ENCODE measurements at regions not wholly inside any gene's neighbourhood (a gene's known extent, or its start where the extent isn't known, plus 50 kb on each side); places are given as distances from the start of the nearest gene placed in this dataset.
"Not testable (repeated sequence)": the region's sequence is repeated elsewhere in the genome, so short reads cannot be mapped to it uniquely, and the experiment has no call there.

DNA sequence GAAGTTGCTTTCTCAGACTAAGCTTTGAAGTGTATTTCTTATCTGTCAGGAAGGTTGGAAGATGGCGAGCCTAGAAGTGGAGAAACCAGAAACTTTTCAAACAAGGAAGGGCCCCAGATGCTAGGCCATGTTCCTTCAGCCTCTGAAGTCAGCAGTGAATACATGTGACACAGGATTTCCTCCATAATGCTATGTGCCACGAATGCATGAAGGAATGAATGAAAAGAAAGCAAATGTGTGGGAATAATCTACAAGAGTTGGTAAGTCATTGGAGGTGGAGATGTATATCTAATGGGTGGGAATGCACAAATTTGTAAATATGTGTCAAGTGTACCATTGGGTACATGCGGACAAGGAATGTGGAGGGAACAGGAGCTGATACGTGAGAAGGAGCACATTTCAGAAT is 123.2 kb upstream of the PRSS16 start:
- peaks cover 2% of the 10 kb centered on the region for H3K9me3 Mint-ChIP-seq
- Histone ChIP-seq H2AFZ (replicated peaks) (no peak overlapping the region), H3K36me3 (no peaks in the 10 kb centered on the region), H3K27ac (no peak overlapping the region), H3K4me1 (no peaks in the 10 kb centered on the region), H3K27me3 (no peaks in the 10 kb centered on the region), H3K9ac (no peak overlapping the region), H4K20me1 (ENCODE audit: low read depth) (no peaks in the 10 kb centered on the region), H3K4me2 (no peak overlapping the region), H3F3A (ENCODE audit: low read depth) (no peaks in the 10 kb centered on the region), H3K9me3 (ENCODE audit: low read depth) (no peaks in the 10 kb centered on the region), H3K4me3 (no peak overlapping the region), H3K79me2 (ENCODE audit: low read depth) (no peaks in the 10 kb centered on the region)
- peaks cover 13% of the 10 kb centered on the region for H3K4me1 Mint-ChIP-seq
- DNase-seq (ENCODE audit: low spot score), result no peak
- TF ChIP-seq EZH2phosphoT487 (IDR thresholded peaks at IDR 0.05) (no peak), EZH2 (IDR thresholded peaks at IDR 0.05) (no peak)
- TF ChIP-seq, protein P1, sequence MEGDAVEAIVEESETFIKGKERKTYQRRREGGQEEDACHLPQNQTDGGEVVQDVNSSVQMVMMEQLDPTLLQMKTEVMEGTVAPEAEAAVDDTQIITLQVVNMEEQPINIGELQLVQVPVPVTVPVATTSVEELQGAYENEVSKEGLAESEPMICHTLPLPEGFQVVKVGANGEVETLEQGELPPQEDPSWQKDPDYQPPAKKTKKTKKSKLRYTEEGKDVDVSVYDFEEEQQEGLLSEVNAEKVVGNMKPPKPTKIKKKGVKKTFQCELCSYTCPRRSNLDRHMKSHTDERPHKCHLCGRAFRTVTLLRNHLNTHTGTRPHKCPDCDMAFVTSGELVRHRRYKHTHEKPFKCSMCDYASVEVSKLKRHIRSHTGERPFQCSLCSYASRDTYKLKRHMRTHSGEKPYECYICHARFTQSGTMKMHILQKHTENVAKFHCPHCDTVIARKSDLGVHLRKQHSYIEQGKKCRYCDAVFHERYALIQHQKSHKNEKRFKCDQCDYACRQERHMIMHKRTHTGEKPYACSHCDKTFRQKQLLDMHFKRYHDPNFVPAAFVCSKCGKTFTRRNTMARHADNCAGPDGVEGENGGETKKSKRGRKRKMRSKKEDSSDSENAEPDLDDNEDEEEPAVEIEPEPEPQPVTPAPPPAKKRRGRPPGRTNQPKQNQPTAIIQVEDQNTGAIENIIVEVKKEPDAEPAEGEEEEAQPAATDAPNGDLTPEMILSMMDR (IDR thresholded peaks at IDR 0.05), result no peak
- H3K27ac Mint-ChIP-seq, result no peak overlapping the region
- peaks cover 16% of the 10 kb centered on the region for H3K36me3 Mint-ChIP-seq
- H3K27me3 Mint-ChIP-seq (ENCODE audit: insufficient read depth, low read depth), result no peaks in the 10 kb centered on the region
- H3K4me3 Mint-ChIP-seq, result peak overlapping the region; percentile 66

DNA sequence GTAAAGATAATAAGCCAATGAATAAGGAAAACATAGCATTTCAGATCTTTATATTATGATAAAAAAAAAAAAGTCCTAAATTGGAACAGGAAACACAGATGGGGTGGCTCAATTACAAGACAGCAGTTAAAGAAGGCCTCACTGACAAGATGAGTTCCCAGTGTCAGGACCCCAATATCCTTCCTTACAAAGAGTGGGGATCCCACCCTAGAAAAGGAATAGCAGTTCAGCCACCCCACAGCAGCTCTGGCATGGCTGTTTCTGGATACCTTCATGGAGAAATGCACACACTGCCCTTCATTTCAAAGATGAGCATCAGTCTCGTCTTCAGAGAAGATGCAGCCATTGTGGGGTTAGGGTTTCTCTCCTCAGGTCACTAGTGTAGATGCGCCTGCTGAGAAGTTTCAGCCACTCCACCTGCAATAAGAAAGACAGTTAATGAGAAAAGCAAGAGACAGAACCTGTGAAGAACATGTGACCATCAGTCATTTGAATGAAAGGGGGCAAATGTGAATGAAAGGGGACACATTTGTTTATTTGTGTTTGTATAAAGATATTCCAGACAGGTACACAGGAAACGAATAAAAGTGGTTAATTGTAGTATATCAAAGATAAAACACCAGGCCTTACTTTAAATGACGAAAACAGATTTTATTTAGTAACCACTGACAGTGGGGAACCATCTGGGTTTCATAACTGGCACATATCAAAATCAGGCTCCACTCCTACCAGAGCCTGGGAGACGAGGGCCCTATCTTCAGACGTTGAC is 121.3 kb upstream of the PRSS16 start:
- Histone ChIP-seq H3K27me3 (no peaks in the 10 kb centered on the region), H3K4me3 (no peak overlapping the region), H3K9me3 (ENCODE audit: low read depth) (no peaks in the 10 kb centered on the region), H3K27ac (no peak overlapping the region), H3K79me2 (ENCODE audit: low read depth) (no peaks in the 10 kb centered on the region), H2AFZ (replicated peaks) (peak overlapping the region; percentile 67), H3K9ac (no peak overlapping the region), H4K20me1 (ENCODE audit: low read depth) (no peaks in the 10 kb centered on the region), H3K4me2 (no peak overlapping the region), H3F3A (ENCODE audit: low read depth) (peaks cover 6% of the 10 kb centered on the region), H3K36me3 (no peaks in the 10 kb centered on the region), H3K4me1 (peaks cover 5% of the 10 kb centered on the region)
- Mint-ChIP-seq H3K27ac (peak overlapping the region; percentile 77), H3K4me1 (peaks cover 26% of the 10 kb centered on the region), H3K36me3 (peaks cover 16% of the 10 kb centered on the region), H3K9me3 (peaks cover 2% of the 10 kb centered on the region), H3K27me3 (ENCODE audit: insufficient read depth, low read depth) (no peaks in the 10 kb centered on the region), H3K4me3 (peak overlapping the region; percentile 86)
- DNase-seq (ENCODE audit: low spot score), result no peak
- TF ChIP-seq EZH2phosphoT487 (IDR thresholded peaks at IDR 0.05) (no peak), EZH2 (IDR thresholded peaks at IDR 0.05) (no peak)
- TF ChIP-seq, protein P1 (IDR thresholded peaks at IDR 0.05), result no peak

DNA sequence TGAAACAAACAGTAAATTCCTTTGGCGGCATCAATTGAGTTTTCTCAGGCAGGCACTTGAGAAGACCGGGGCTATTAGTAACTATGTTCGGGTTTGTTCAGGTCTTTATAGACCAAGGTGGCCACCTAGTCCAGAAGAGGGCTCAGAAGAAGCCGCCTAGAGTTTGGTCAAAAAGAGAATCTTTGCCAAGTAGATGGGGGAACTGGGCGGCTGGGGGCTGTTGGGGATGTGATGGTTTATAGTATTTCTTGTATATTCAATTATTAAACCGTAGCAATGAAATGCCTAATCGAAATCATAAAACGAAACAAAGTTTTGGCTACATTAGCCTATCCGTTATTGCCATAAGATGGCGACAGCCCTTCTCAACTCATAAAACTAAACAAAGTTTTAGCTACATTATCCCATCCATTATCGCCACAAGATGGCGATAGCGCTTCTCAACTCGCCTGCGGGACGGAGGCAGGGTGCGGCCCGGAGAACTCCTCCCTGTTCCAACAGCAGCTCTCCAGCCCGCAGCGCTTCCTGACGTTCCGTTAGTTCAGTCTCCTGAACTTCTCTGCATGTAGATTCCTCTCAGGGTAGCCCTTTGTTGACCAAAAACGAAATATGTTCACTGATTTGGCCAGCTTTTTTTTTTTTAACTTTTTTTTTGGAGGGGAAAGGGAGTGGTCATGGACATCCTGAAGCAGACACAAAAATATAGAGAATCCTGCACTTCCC is 120.5 kb upstream of the PRSS16 start:
- H2AFZ ChIP-seq (replicated peaks), result peak overlapping the region; percentile 73
- peaks cover 2% of the 10 kb centered on the region for H3K9me3 Mint-ChIP-seq
- H3K4me1 ChIP-seq, result peaks cover 5% of the 10 kb centered on the region
- DNase-seq (ENCODE audit: low spot score), result peak; percentile 92
- no peaks in the 10 kb centered on the region for H3K36me3 ChIP-seq
- no peak overlapping the region for H3K27ac ChIP-seq
- TF ChIP-seq, protein P1 (IDR thresholded peaks at IDR 0.05), result peak; percentile 85
- TF ChIP-seq EZH2phosphoT487 (IDR thresholded peaks at IDR 0.05), result no peak
- no peak for TF ChIP-seq EZH2 (IDR thresholded peaks at IDR 0.05)
- H3K36me3 Mint-ChIP-seq, result peaks cover 16% of the 10 kb centered on the region
- H3K4me1 Mint-ChIP-seq, result peaks cover 28% of the 10 kb centered on the region
- peak overlapping the region; percentile 39 for H3K4me3 ChIP-seq
- H3K27me3 Mint-ChIP-seq (ENCODE audit: insufficient read depth, low read depth), result no peaks in the 10 kb centered on the region
- H3K27me3 ChIP-seq, result no peaks in the 10 kb centered on the region
- no peak overlapping the region for H3K9ac ChIP-seq
- H3K4me2 ChIP-seq, result peak overlapping the region; percentile 76
- peaks cover under 1% of the 10 kb centered on the region for H4K20me1 ChIP-seq (ENCODE audit: low read depth)
- H3K4me3 Mint-ChIP-seq, result peak overlapping the region; percentile 86
- H3F3A ChIP-seq (ENCODE audit: low read depth), result peaks cover 14% of the 10 kb centered on the region
- H3K9me3 ChIP-seq (ENCODE audit: low read depth), result no peaks in the 10 kb centered on the region
- no peaks in the 10 kb centered on the region for H3K79me2 ChIP-seq (ENCODE audit: low read depth)
- peak overlapping the region; percentile 84 for H3K27ac Mint-ChIP-seq

DNA sequence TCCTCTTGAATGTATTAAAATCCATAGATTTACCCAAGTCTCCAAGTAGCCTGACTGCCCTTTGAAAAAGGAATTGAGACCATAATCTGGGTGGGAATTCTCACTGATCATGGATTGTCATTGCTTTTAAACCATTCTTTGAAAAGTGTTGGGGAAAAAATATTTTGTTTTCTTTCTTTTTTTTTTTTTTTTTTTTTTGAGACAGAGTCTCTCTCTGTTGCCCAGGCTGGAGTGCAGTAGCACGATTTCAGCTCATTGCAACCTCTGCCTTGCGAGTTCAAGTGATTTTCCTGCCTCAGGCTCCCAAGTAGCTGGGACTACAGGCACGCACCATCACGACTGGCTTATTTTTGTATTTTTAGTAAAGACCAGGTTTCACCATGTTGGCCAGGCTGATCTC is 119.6 kb upstream of the PRSS16 start:
- not testable (repeated sequence) for H3K9me3 ChIP-seq (ENCODE audit: low read depth); H3K36me3 ChIP-seq; H3K27me3 ChIP-seq; DNase-seq (ENCODE audit: low spot score); H3K4me3 ChIP-seq; H3K9ac ChIP-seq; H3K79me2 ChIP-seq (ENCODE audit: low read depth); H3K4me1 ChIP-seq; H4K20me1 ChIP-seq (ENCODE audit: low read depth); H3K9me3 Mint-ChIP-seq; H3K4me2 ChIP-seq; H2AFZ ChIP-seq (replicated peaks); H3K27ac ChIP-seq; H3K27me3 Mint-ChIP-seq (ENCODE audit: insufficient read depth, low read depth); H3K27ac Mint-ChIP-seq
- peaks cover 20% of the 10 kb centered on the region for H3F3A ChIP-seq (ENCODE audit: low read depth)
- peak overlapping the region; percentile 86 for H3K4me3 Mint-ChIP-seq
- H3K36me3 Mint-ChIP-seq, result peaks cover 16% of the 10 kb centered on the region
- H3K4me1 Mint-ChIP-seq, result peaks cover 28% of the 10 kb centered on the region

Data from neural progenitor cell (in vitro differentiated cells).